Tibial artery (tissue), 4 donors: ENCODE measurements at regions not wholly inside any gene's neighbourhood (a gene's known extent, or its start where the extent isn't known, plus 50 kb on each side); places are given as distances from the start of the nearest gene placed in this dataset.

Experiments used
- DNase-seq, 2 donors: peaks; one replicate each; pipeline ENCODE4 v3.0.0-alpha.2; 2019
- H3K27ac ChIP-seq, 2 donors: fragments of 200-600 bp; sonication (generic) in 1 of 2; 1 replicate in 1 of 2; 2 replicates in 1 of 2; pipeline ENCODE4 v1.5.1; 2018 to 2019; ENCODE audit warnings: mild to moderate bottlenecking in 1 of 2
- H3K27me3 ChIP-seq, 2 donors: fragments of 200-600 bp; sonication (generic) in 1 of 2; one replicate each; pipeline versions ENCODE4 v1.5.1 to v1.6.0; 2016 to 2019
- H3K36me3 ChIP-seq, 3 donors: fragments of 200-600 bp; sonication (generic) in 2 of 3; one replicate each; pipeline ENCODE4 v1.5.1; 2016 to 2019; ENCODE audit warnings: mild to moderate bottlenecking in 2 of 3
- H3K4me1 ChIP-seq, 4 donors: fragments of 200-600 bp; sonication (generic) in 2 of 4; 1 replicate in 3 of 4; 2 replicates in 1 of 4; pipeline ENCODE4 v1.5.1; 2016 to 2019
- H3K4me3 ChIP-seq, 2 donors: fragments of 200-600 bp; sonication (generic) in 1 of 2; 1 replicate in 1 of 2; 2 replicates in 1 of 2; pipeline ENCODE4 v1.5.1; 2018 to 2019; ENCODE audit warnings: mild to moderate bottlenecking in 2 of 2
- H3K9me3 ChIP-seq, 3 donors: fragments of 200-600 bp; sonication (generic) in 1 of 3; one replicate each; pipeline ENCODE4 v1.5.1; 2016 to 2019
- CTCF ChIP-seq, 2 experiments: fragments of 200-600 bp in 1 of 2; fragments of 450-650 bp in 1 of 2; IDR thresholded peaks; one replicate each; pipeline ENCODE4 v1.5.1; 2017 to 2019; ENCODE audit warnings: antibody characterized with exemption in 2 of 2, mild to moderate bottlenecking in 1 of 2, moderate library complexity in 1 of 2
- intact Hi-C: fragments of 100-400 bp; cut with DNase I; formaldehyde crosslinking; loops from one replicate; pipeline ENCODE4 v1.15.0; 2023; ENCODE audit warnings: low total_unique reads

GRCh38 chr4:3388471-3389232, 53.1 kb upstream of the HGFAC start:
- Histone ChIP-seq H3K4me3 (peak overlapping the region; percentile 42 to 48), H3K36me3 (no peaks in the 10 kb centered on the region)
- DNase-seq, result peak; percentile 56 to 81

GRCh38 chr4:3389233-3390215, 52.2 kb upstream of the HGFAC start:
- Histone ChIP-seq H3K27ac (peak overlapping the region; percentile 84 to 88), H3K9me3 (no peaks in the 10 kb centered on the region), H3K4me1 (peaks cover 0 to 27% (median 19%) of the 10 kb centered on the region in 4 donors), H3K4me3 (peak overlapping the region; percentile 42 to 48), H3K27me3 (no peaks in the 10 kb centered on the region), H3K36me3 (no peaks in the 10 kb centered on the region)
- no peak for TF ChIP-seq CTCF (IDR thresholded peaks at IDR 0.05)
- intact Hi-C loops, result no loop called here
- DNase-seq, result peak in 1 of 2 donors; percentile 65

More at GRCh38 chr4:3388471-3389232, 53.1 kb upstream of the HGFAC start:
- peak overlapping the region; percentile 84 to 88 for H3K27ac ChIP-seq
- no peaks in the 10 kb centered on the region for H3K9me3 ChIP-seq
- no peak for TF ChIP-seq CTCF (IDR thresholded peaks at IDR 0.05)
- peaks cover 0 to 27% (median 19%) of the 10 kb centered on the region in 4 donors for H3K4me1 ChIP-seq
- intact Hi-C loops, result no loop called here
- H3K27me3 ChIP-seq, result no peaks in the 10 kb centered on the region

DNA sequence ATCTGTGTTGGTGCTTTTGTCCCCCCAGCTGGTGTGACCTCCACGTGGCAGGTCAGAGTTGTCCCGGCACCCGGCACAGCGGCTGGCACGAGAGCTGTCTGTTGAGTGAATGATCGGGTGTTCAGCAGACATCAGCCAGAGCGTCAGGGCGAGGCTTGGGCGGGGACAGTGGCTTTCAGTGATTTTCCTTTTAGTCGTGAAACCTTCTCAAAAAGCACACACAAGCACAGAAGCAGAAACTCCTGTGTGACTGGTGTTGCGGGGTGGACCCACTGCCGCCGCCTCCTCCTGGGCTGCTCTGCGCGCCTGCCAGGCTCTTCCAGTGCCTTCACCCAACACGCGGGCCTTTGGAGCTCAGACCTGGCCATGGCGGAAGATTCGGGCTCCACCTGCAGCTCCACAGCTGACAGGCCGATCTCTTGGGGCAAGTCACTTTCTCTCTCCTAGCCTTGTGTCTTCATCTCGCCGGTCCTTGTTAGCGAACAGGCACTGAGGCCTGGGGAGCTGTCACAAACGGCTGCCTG, 51.4 kb upstream of the HGFAC start:
- no peak overlapping the region for H3K27ac ChIP-seq
- TF ChIP-seq CTCF (IDR thresholded peaks at IDR 0.05), result no peak
- intact Hi-C loops, result no loop called here
- no peaks in the 10 kb centered on the region for H3K27me3 ChIP-seq
- no peaks in the 10 kb centered on the region for H3K36me3 ChIP-seq
- H3K9me3 ChIP-seq, result no peaks in the 10 kb centered on the region
- peaks cover 0 to 27% (median 19%) of the 10 kb centered on the region in 4 donors for H3K4me1 ChIP-seq
- peak in 1 of 2 donors; percentile 66 for DNase-seq
- no peak overlapping the region for H3K4me3 ChIP-seq

DNA sequence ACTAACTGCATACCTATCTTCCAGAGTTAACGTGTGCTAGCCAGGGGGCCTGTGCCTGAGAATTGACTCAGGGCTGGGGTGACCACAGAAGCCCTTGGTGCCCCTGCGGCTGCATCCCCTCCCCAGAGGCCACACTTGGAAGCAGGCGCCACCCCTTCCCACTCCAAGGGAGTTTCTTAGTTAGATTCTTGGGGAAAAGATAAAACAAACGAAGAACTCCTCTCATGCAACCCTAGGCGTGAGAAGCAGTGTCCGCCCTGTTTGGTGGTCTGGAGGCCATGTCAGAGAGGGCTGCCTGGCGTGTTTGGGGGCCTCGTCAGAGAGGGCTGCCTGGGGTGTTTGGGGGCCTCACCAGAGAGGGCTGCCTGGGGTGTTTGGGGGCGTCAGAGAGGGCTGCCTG, 50.3 kb upstream of the HGFAC start:
- no peak for DNase-seq
- H3K9me3 ChIP-seq, result no peaks in the 10 kb centered on the region
- no peaks in the 10 kb centered on the region for H3K27me3 ChIP-seq
- H3K4me3 ChIP-seq, result no peak overlapping the region
- no peak for TF ChIP-seq CTCF (IDR thresholded peaks at IDR 0.05)
- intact Hi-C loops, result no loop called here
- no peaks in the 10 kb centered on the region for H3K36me3 ChIP-seq
- H3K4me1 ChIP-seq, result peaks cover 0 to 24% (median 19%) of the 10 kb centered on the region in 4 donors
- no peak overlapping the region for H3K27ac ChIP-seq
